Endothelial cell of umbilical vein (primary cell): ENCODE measurements at regions not wholly inside any gene's neighbourhood (a gene's known extent, or its start where the extent isn't known, plus 50 kb on each side); places are given as distances from the start of the nearest gene placed in this dataset.

Experiments used
- BruUV-seq: library from RNA; stranded (reverse); fragments of 400-500 nt; replicated peaks from 2 replicates; lab custom pipeline; 2021; lab: Mats Ljungman, UMichigan
- CTCF ChIA-PET: fragments of 300-600, 350-600 bp; sonication (Branson Sonifier 250); formaldehyde crosslinking; loops from one replicate; lab custom pipeline; 2021; ENCODE audit warnings: antibody characterized with exemption, inconsistent platforms; lab: Charles Lee
- POLR2A ChIA-PET: fragments of 300-600, 350-600 bp; sonication (Branson Sonifier 250); formaldehyde crosslinking; loops from one replicate; lab custom pipeline; 2021; ENCODE audit warnings: antibody characterized with exemption, inconsistent platforms; lab: Charles Lee
- DNase-seq: peaks from one replicate; pipeline ENCODE4 v3.0.0-alpha.2; 2011; ENCODE audit warnings: low read depth, low spot score
- FAIRE-seq: peaks from 2 replicates; lab custom pipeline; 2011; peaks lifted over from hg19 to GRCh38; lab: Jason Lieb, UNC
- H2AFZ ChIP-seq: 2 replicates; pipeline ENCODE4 v1.6.0; 2012; ENCODE audit warnings: low read depth, low read length, control low read depth, inconsistent platforms
- H3K27ac ChIP-seq: 2 replicates; pipeline ENCODE4 v1.5.1; 2011; ENCODE audit warnings: low read depth, mild to moderate bottlenecking, control low read depth, low read length, moderate library complexity; ENCODE audit not compliant: insufficient read depth
- H3K27me3 ChIP-seq, 2 experiments: 2 replicates each; pipeline versions ENCODE4 v1.6.0 to v1.6.1; 2011; ENCODE audit warnings: low read length in 2 of 2, mixed read lengths in 1 of 2; ENCODE audit not compliant: control insufficient read depth in 2 of 2, insufficient read depth in 2 of 2
- H3K36me3 ChIP-seq, 2 experiments: 2 replicates in 1 of 2; 3 replicates in 1 of 2; pipeline ENCODE4 v1.5.1; 2011; ENCODE audit warnings: low read length in 2 of 2, mild to moderate bottlenecking in 1 of 2, moderate library complexity in 1 of 2; ENCODE audit not compliant: control insufficient read depth in 2 of 2, insufficient read depth in 2 of 2; ENCODE audit errors: extremely low read depth in 1 of 2
- H3K4me1 ChIP-seq: 3 replicates; pipeline ENCODE4 v1.5.1; 2011; ENCODE audit warnings: mild to moderate bottlenecking, low read length; ENCODE audit not compliant: control insufficient read depth, insufficient read depth; ENCODE audit errors: extremely low read depth
- H3K4me2 ChIP-seq: 2 replicates; pipeline ENCODE4 v1.6.1; 2011; ENCODE audit warnings: low read length, control low read depth, mixed read lengths; ENCODE audit not compliant: insufficient read depth
- H3K4me3 ChIP-seq, 3 experiments: fragments of 200-600 bp in 1 of 3; sonication (generic), shearing (Covaris generic) in 1 of 3; replicated peaks in 1 of 3; 2 replicates each; pipeline ENCODE4 v1.5.1; 2011 to 2016; ENCODE audit warnings: control low read depth in 3 of 3, low read length in 3 of 3, mild to moderate bottlenecking in 2 of 3, inconsistent platforms in 1 of 3, low read depth in 1 of 3, moderate library complexity in 1 of 3; ENCODE audit not compliant: insufficient read depth in 1 of 3
- H3K79me2 ChIP-seq: 2 replicates; pipeline ENCODE4 v1.6.0; 2012; ENCODE audit warnings: low read length, inconsistent platforms; ENCODE audit not compliant: control insufficient read depth, insufficient read depth
- H3K9ac ChIP-seq: replicated peaks from 2 replicates; pipeline ENCODE3; 2011; ENCODE audit warnings: low read length, control low read depth; ENCODE audit not compliant: insufficient read depth; ENCODE audit errors: extremely low read depth
- H3K9me1 ChIP-seq: replicated peaks from 3 replicates; pipeline ENCODE4 v1.6.0; 2011; ENCODE audit warnings: mild to moderate bottlenecking, low read length; ENCODE audit not compliant: control insufficient read depth, insufficient read depth; ENCODE audit errors: extremely low read depth
- H3K9me3 ChIP-seq: replicated peaks from 2 replicates; pipeline ENCODE4 v1.5.1; 2012; ENCODE audit warnings: low read length, inconsistent platforms; ENCODE audit not compliant: control insufficient read depth, insufficient read depth
- H4K20me1 ChIP-seq: replicated peaks from 2 replicates; pipeline ENCODE3; 2011; ENCODE audit warnings: mild to moderate bottlenecking, low read length; ENCODE audit not compliant: control insufficient read depth, insufficient read depth; ENCODE audit errors: extremely low read depth
- EZH2 ChIP-seq: IDR thresholded peaks from 2 replicates; pipeline ENCODE4 v1.6.1; 2012; ENCODE audit warnings: borderline replicate concordance, low read depth, mild to moderate bottlenecking, moderate library complexity, low read length, inconsistent platforms; ENCODE audit not compliant: severe bottlenecking
- FOS ChIP-seq: IDR thresholded peaks from 2 replicates; pipeline ENCODE4 v1.6.1; 2011; ENCODE audit warnings: mild to moderate bottlenecking, low read length, moderate library complexity, borderline replicate concordance; ENCODE audit not compliant: insufficient read depth
- GATA2 ChIP-seq: IDR thresholded peaks from 2 replicates; pipeline ENCODE4 v1.7.0; 2011; ENCODE audit warnings: low read depth, mild to moderate bottlenecking, moderate library complexity, mixed read lengths, low read length; ENCODE audit not compliant: insufficient read length, insufficient read depth
- JUN ChIP-seq: IDR thresholded peaks from 2 replicates; pipeline ENCODE4 v1.6.1; 2011; ENCODE audit warnings: borderline replicate concordance, low read depth; ENCODE audit not compliant: insufficient read length, insufficient read depth
- MAX ChIP-seq: IDR thresholded peaks from 2 replicates; pipeline ENCODE4 v1.6.1; 2011; ENCODE audit not compliant: insufficient read depth, insufficient read length
- MYC ChIP-seq: IDR thresholded peaks from one replicate; pipeline ENCODE4 v1.6.1; 2011; ENCODE audit warnings: mild to moderate bottlenecking, low read depth, low read length
- POLR2A ChIP-seq: IDR thresholded peaks from 2 replicates; pipeline ENCODE4 v1.6.1; 2012; ENCODE audit warnings: low read depth, mild to moderate bottlenecking, control low read depth, low read length
- POLR2AphosphoS5 ChIP-seq: IDR thresholded peaks from 2 replicates; pipeline ENCODE4 v1.6.1; 2012; ENCODE audit warnings: low read depth, mild to moderate bottlenecking, control low read depth, low read length, moderate library complexity; ENCODE audit not compliant: insufficient read depth
- dilution Hi-C: fragments of 300-500 bp; cut with MboI; formaldehyde crosslinking; loops from one replicate; pipeline ENCODE4 v1.15.0; 2019; ENCODE audit warnings: low sequenced_read_pairs; ENCODE audit not compliant: extremely low pct_ligation_motif_present
- intact Hi-C: fragments of 100-400 bp; cut with micrococcal nuclease; formaldehyde crosslinking; loops from one replicate; pipeline ENCODE4 v1.10.0; 2022
- TF ChIP-seq, protein P1 (sequence below), 2 donors: IDR thresholded peaks; 1 replicate in 1 of 2; 2 replicates in 1 of 2; pipeline ENCODE4 v1.5.1; 2011; ENCODE audit warnings: low read length in 2 of 2, mild to moderate bottlenecking in 2 of 2, moderate library complexity in 2 of 2, control low read depth in 1 of 2, inconsistent platforms in 1 of 2, low read depth in 1 of 2; ENCODE audit not compliant: insufficient read depth in 1 of 2; ENCODE audit errors: extremely low read depth in 1 of 2

DNA sequence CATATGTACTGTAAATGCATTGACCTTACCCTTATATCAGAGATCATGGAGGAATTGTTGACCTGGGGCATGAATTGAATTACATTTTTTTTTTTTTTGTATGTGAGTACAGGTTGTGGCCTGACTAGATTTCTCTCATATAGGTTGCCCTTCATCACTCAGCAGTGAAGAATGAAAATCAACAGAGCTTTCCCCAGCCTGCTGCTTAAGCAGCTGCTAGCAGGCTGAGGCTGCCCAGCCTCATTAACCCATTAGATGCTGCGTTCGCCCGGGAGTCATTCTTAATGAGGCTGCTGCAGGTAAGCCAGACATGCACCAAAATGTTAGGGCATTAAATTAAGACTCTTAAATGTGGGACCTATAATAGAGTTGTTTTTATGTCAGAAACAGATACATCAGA is 236.0 kb downstream of the ETNK1 start:
- Histone ChIP-seq H3K9me3 (no peaks in the 10 kb centered on the region), H3K4me2 (no peak overlapping the region), H3K79me2 (no peaks in the 10 kb centered on the region), H4K20me1 (no peaks in the 10 kb centered on the region), H2AFZ (no peak overlapping the region), H3K4me1 (no peaks in the 10 kb centered on the region), H3K27ac (no peak overlapping the region), H3K9me1 (no peaks in the 10 kb centered on the region), H3K4me3 (no peak overlapping the region), H3K36me3 (no peaks in the 10 kb centered on the region), H3K9ac (no peak overlapping the region), H3K27me3 (peaks cover 0 to 1% of the 10 kb centered on the region in 2 experiments)
- dilution Hi-C loops: no loop called here
- DNase-seq (no peak), FAIRE-seq (no peak)
- ChIA-PET CTCF (no interaction called here), POLR2A (no interaction called here)
- TF ChIP-seq MYC: no peak
- TF ChIP-seq, protein P1, sequence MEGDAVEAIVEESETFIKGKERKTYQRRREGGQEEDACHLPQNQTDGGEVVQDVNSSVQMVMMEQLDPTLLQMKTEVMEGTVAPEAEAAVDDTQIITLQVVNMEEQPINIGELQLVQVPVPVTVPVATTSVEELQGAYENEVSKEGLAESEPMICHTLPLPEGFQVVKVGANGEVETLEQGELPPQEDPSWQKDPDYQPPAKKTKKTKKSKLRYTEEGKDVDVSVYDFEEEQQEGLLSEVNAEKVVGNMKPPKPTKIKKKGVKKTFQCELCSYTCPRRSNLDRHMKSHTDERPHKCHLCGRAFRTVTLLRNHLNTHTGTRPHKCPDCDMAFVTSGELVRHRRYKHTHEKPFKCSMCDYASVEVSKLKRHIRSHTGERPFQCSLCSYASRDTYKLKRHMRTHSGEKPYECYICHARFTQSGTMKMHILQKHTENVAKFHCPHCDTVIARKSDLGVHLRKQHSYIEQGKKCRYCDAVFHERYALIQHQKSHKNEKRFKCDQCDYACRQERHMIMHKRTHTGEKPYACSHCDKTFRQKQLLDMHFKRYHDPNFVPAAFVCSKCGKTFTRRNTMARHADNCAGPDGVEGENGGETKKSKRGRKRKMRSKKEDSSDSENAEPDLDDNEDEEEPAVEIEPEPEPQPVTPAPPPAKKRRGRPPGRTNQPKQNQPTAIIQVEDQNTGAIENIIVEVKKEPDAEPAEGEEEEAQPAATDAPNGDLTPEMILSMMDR (IDR thresholded peaks at IDR 0.05; ENCODE audit: extremely low read depth in 1 of 2, insufficient read depth in 1 of 2, low read depth in 1 of 2, low read length in 2 of 2): no peak
- TF ChIP-seq JUN: no peak
- no peak for TF ChIP-seq EZH2
- TF ChIP-seq POLR2AphosphoS5: no peak
- no peak for TF ChIP-seq MAX
- no peak for TF ChIP-seq FOS
- intact Hi-C loops: no loop called here
- BruUV-seq: no TSS peak

DNA sequence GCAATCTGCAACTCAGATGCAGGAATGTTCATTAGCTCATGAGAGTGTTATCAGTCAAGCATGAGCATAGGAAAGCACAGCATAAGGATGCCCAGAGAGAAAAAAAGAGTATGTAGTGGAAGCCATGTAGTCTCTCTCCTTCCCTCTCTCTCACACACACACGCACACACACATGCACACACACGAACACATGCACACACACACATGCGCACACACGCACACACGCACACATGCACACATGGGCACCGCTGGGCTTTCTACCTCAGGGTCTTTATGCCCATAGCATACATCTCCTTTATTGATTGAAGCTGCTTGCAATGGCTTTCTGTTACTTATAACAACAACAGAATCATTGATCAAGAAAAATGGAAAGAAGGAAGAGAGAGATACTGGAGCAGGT is 240.9 kb downstream of the ETNK1 start:
- Histone ChIP-seq H3K9ac (no peak overlapping the region), H3K9me3 (no peaks in the 10 kb centered on the region), H4K20me1 (no peaks in the 10 kb centered on the region), H3K27ac (no peak overlapping the region), H3K4me3 (no peak overlapping the region), H3K79me2 (no peaks in the 10 kb centered on the region), H3K4me2 (no peak overlapping the region), H2AFZ (no peak overlapping the region), H3K4me1 (no peaks in the 10 kb centered on the region), H3K9me1 (no peaks in the 10 kb centered on the region), H3K36me3 (no peaks in the 10 kb centered on the region), H3K27me3 (no peaks in the 10 kb centered on the region)
- FAIRE-seq: no peak
- TF ChIP-seq EZH2 (no peak), POLR2A (no peak), GATA2 (no peak), JUN (no peak)
- TF ChIP-seq, protein P1 (IDR thresholded peaks at IDR 0.05; ENCODE audit: extremely low read depth in 1 of 2, insufficient read depth in 1 of 2, low read depth in 1 of 2, low read length in 2 of 2): no peak
- intact Hi-C loops: no loop called here
- BruUV-seq: no TSS peak
- POLR2A ChIA-PET: no interaction called here
- CTCF ChIA-PET: no interaction called here
- dilution Hi-C loops: no loop called here
- DNase-seq: no peak
